Cardiac septum (tissue), 1 donor: ENCODE measurements at regions not wholly inside any gene's neighbourhood (a gene's known extent, or its start where the extent isn't known, plus 50 kb on each side); places are given as distances from the start of the nearest gene placed in this dataset.
"Not testable (repeated sequence)": the region's sequence is repeated elsewhere in the genome, so short reads cannot be mapped to it uniquely, and the experiment has no call there.

Experiments used
- DNase-seq: peaks from one replicate; pipeline ENCODE4 v3.0.0-alpha.2; 2020; ENCODE audit warnings: low spot score
- intact Hi-C: fragments of 100-400 bp; cut with DNase I; formaldehyde crosslinking; loops from one replicate; pipeline ENCODE4 v1.14.0; 2022
- donor health status: DM: no; HTN: no; CAD: no.

GRCh38 chr5:174953871-174954270 is 229.5 kb downstream of the MSX2 start:
- no peak for DNase-seq
- intact Hi-C loops: no loop called here

GRCh38 chr5:174951151-174951780 is 226.9 kb downstream of the MSX2 start:
- intact Hi-C loops: loop anchor here (1.0 kb wide), 1 partner anchor 492 kb away; no protein-coding TSS in a partner anchor
- DNase-seq: no peak

GRCh38 chr5:174947548-174947947 is 223.2 kb downstream of the MSX2 start:
- DNase-seq: no peak
- intact Hi-C loops: no loop called here

- no peak for DNase-seq
- intact Hi-C loops: no loop called here
Observed at GRCh38 chr5:174945853-174946252, 221.5 kb downstream of the MSX2 start.

GRCh38 chr5:174943785-174944184 is 219.4 kb downstream of the MSX2 start:
- intact Hi-C loops: no loop called here
- no peak for DNase-seq

GRCh38 chr5:174943002-174943401 is 218.6 kb downstream of the MSX2 start:
- DNase-seq, intact Hi-C loops: not testable (repeated sequence)

GRCh38 chr5:174937201-174938123 is 213.1 kb downstream of the MSX2 start:
- DNase-seq: no peak
- intact Hi-C loops: loop anchor here (2.0 kb wide), 2 partner anchors 27 to 519 kb away; no protein-coding TSS in a partner anchor

GRCh38 chr5:174935854-174936474 is 211.6 kb downstream of the MSX2 start:
- intact Hi-C loops: loop anchor here (2.0 kb wide), 2 partner anchors 25 to 517 kb away; no protein-coding TSS in a partner anchor
- DNase-seq: no peak

GRCh38 chr5:174931033-174931432 is 206.7 kb downstream of the MSX2 start:
- intact Hi-C loops: not testable (repeated sequence)

GRCh38 chr5:174925586-174925985 is 201.2 kb downstream of the MSX2 start:
- DNase-seq: no peak
- intact Hi-C loops: no loop called here

More at GRCh38 chr5:174931033-174931432, 206.7 kb downstream of the MSX2 start:
- not testable (repeated sequence) for DNase-seq

GRCh38 chr5:174922955-174923354 is 198.6 kb downstream of the MSX2 start:
- no peak for DNase-seq
- intact Hi-C loops: no loop called here

GRCh38 chr5:174920906-174921550 is 196.6 kb downstream of the MSX2 start:
- DNase-seq: no peak
- intact Hi-C loops: no loop called here

- DNase-seq: no peak
- intact Hi-C loops: no loop called here
Observed at GRCh38 chr5:174919351-174919750, 195.0 kb downstream of the MSX2 start.

GRCh38 chr5:174918655-174919054 is 194.3 kb downstream of the MSX2 start:
- DNase-seq: no peak
- intact Hi-C loops: no loop called here

- no peak for DNase-seq
- intact Hi-C loops: no loop called here
Observed at GRCh38 chr5:174917976-174918554, 193.7 kb downstream of the MSX2 start.

- DNase-seq, intact Hi-C loops: not testable (repeated sequence)
Observed at GRCh38 chr5:174917435-174917834, 193.1 kb downstream of the MSX2 start.

- DNase-seq, intact Hi-C loops: not testable (repeated sequence)
Observed at GRCh38 chr5:174916924-174917323, 192.5 kb downstream of the MSX2 start.

GRCh38 chr5:174916227-174916626 is 191.8 kb downstream of the MSX2 start:
- intact Hi-C loops: no loop called here
- no peak for DNase-seq

GRCh38 chr5:174911118-174911517 is 186.7 kb downstream of the MSX2 start:
- intact Hi-C loops: loop anchor here (2.0 kb wide), 1 partner anchor 26 kb away; no protein-coding TSS in a partner anchor
- DNase-seq: no peak
